Pancreas (tissue), 10 donors: ENCODE measurements at regions not wholly inside any gene's neighbourhood (a gene's known extent, or its start where the extent isn't known, plus 50 kb on each side); places are given as distances from the start of the nearest gene placed in this dataset.

ENCODE experiments used
- ATAC-seq, 4 donors: fragments of 200-7000 bp; cut with Tn5 transposase; one replicate each; pipeline versions ENCODE4 v1.8.0 to v1.9.1; 2020; ENCODE audit warnings: mild to moderate bottlenecking in 4 of 4, moderate library complexity in 4 of 4
- DNase-seq, 6 donors: peaks; one replicate each; pipeline ENCODE4 v3.0.0-alpha.2; 2020
- FAIRE-seq: peaks from 2 replicates; lab custom pipeline; 2012; peaks lifted over from hg19 to GRCh38; lab: Jason Lieb, UNC
- H3K27ac ChIP-seq, 4 donors: fragments of 200-600 bp; sonication (generic); 1 replicate in 3 of 4; 2 replicates in 1 of 4; pipeline versions ENCODE4 v1.5.0 to v1.8.0; 2020
- H3K27me3 ChIP-seq, 4 donors: fragments of 200-600 bp; one replicate each; pipeline ENCODE4 v1.8.0; 2021
- H3K36me3 ChIP-seq, 3 donors: fragments of 200-600 bp; sonication (generic) in 1 of 3; one replicate each; pipeline versions ENCODE4 v1.5.0 to v1.8.0; 2020 to 2021
- H3K4me1 ChIP-seq, 3 donors: fragments of 200-600 bp; one replicate each; pipeline ENCODE4 v1.8.0; 2021
- H3K4me3 ChIP-seq, 4 donors: fragments of 200-600 bp; sonication (generic) in 2 of 4; one replicate each; pipeline versions ENCODE4 v1.5.0 to v1.8.0; 2020 to 2021
- H3K9me3 ChIP-seq, 4 donors: fragments of 200-600 bp; one replicate each; pipeline ENCODE4 v1.8.0; 2021
- CTCF ChIP-seq, 4 donors: fragments of 200-600 bp; sonication (generic) in 3 of 4; IDR thresholded peaks; one replicate each; pipeline versions ENCODE4 v1.5.0 to v1.8.0; 2021; ENCODE audit warnings: antibody characterized with exemption in 4 of 4
- WGBS, 2 donors: extraction: QIAGEN DNeasy Blood & Tissue Kit; methylation state at CpG; one replicate each; pipeline ENCODE4 v1.1.7; 2013; 5-methylcytosine and 5-hydroxymethylcytosine counted together
- intact Hi-C, 3 donors: fragments of 100-400 bp; cut with DNase I; formaldehyde crosslinking; loops; one replicate each; pipeline versions ENCODE4 v1.11.1 to v1.14.2; 2022
- donor health status: healthy with polysubstance abuse.
- donor health status: DM: no; HTN: no; CAD: no; lungs with moderate emphysema.
- donor health status: DM: no; HTN: no; CAD: no.
- donor health status: control.
- donor health status: control.
- donor health status: Bipolar disorder and iron deficiency.
- donor health status: DM: yes; HTN: yes; CAD: no.
- donor health status: DM: no; HTN: no; CAD: no.
- donor health status: DM: no; HTN: no; CAD: no.
- donor health status: DM: yes; HTN: yes; CAD: no.

GRCh38 chr20:40390654-40391053 lies 298.4 kb downstream of the MAFB start:
- 38 to 46% methylated on average over 2 of the region's 2 CpGs for WGBS, 2 donors
- H3K27me3 ChIP-seq: no peaks in the 10 kb centered on the region
- H3K4me1 ChIP-seq: no peaks in the 10 kb centered on the region
- no peak for TF ChIP-seq CTCF (IDR thresholded peaks at IDR 0.05)
- no peaks in the 10 kb centered on the region for H3K9me3 ChIP-seq
- FAIRE-seq (no peak), ATAC-seq (no peak), DNase-seq (no peak)
- no peak overlapping the region for H3K27ac ChIP-seq
- intact Hi-C loops: no loop called here
- no peaks in the 10 kb centered on the region for H3K36me3 ChIP-seq
- no peak overlapping the region for H3K4me3 ChIP-seq

GRCh38 chr20:40370800-40371199 lies 318.2 kb downstream of the MAFB start:
- Histone ChIP-seq H3K4me1 (no peaks in the 10 kb centered on the region), H3K27ac (no peak overlapping the region), H3K36me3 (no peaks in the 10 kb centered on the region), H3K27me3 (no peaks in the 10 kb centered on the region), H3K4me3 (no peak overlapping the region), H3K9me3 (no peaks in the 10 kb centered on the region)
- no peak for TF ChIP-seq CTCF (IDR thresholded peaks at IDR 0.05)
- WGBS, 2 donors: 33 to 46% methylated on average over 7 of the region's 7 CpGs
- intact Hi-C loops: no loop called here
- DNase-seq (no peak), FAIRE-seq (no peak), ATAC-seq (no peak)

GRCh38 chr20:40368876-40369275 lies 320.2 kb downstream of the MAFB start:
- no peaks in the 10 kb centered on the region for H3K36me3 ChIP-seq
- H3K9me3 ChIP-seq: no peaks in the 10 kb centered on the region
- ATAC-seq (no peak), FAIRE-seq (no peak), DNase-seq (no peak)
- no peak overlapping the region for H3K27ac ChIP-seq
- H3K27me3 ChIP-seq: no peaks in the 10 kb centered on the region
- H3K4me1 ChIP-seq: no peaks in the 10 kb centered on the region
- intact Hi-C loops: no loop called here
- TF ChIP-seq CTCF (IDR thresholded peaks at IDR 0.05): no peak
- H3K4me3 ChIP-seq: no peak overlapping the region

- no peaks in the 10 kb centered on the region for H3K4me1 ChIP-seq
- no peaks in the 10 kb centered on the region for H3K36me3 ChIP-seq
- 42 to 47% methylated on average over 1 of the region's 1 CpG for WGBS, 2 donors
- no peaks in the 10 kb centered on the region for H3K9me3 ChIP-seq
- no peak for TF ChIP-seq CTCF (IDR thresholded peaks at IDR 0.05)
- H3K27me3 ChIP-seq: no peaks in the 10 kb centered on the region
- DNase-seq (no peak), FAIRE-seq (no peak), ATAC-seq (no peak)
- intact Hi-C loops: no loop called here
- no peak overlapping the region for H3K4me3 ChIP-seq
- no peak overlapping the region for H3K27ac ChIP-seq
Observed at GRCh38 chr20:40361916-40362315, 327.1 kb downstream of the MAFB start.

GRCh38 chr20:40359131-40359912 lies 329.7 kb downstream of the MAFB start:
- H3K4me1 ChIP-seq: no peaks in the 10 kb centered on the region
- FAIRE-seq (no peak), DNase-seq (no peak), ATAC-seq (peak in 1 of 4 donors; percentile 20)
- H3K27me3 ChIP-seq: no peaks in the 10 kb centered on the region
- no peaks in the 10 kb centered on the region for H3K9me3 ChIP-seq
- intact Hi-C loops: no loop called here
- 35% methylated on average over 5 of the region's 5 CpGs for WGBS, 2 donors
- H3K27ac ChIP-seq: no peak overlapping the region
- H3K4me3 ChIP-seq: no peak overlapping the region
- H3K36me3 ChIP-seq: no peaks in the 10 kb centered on the region
- no peak for TF ChIP-seq CTCF (IDR thresholded peaks at IDR 0.05)
